ENCODE measurements at regions not wholly inside any gene's neighbourhood (a gene's known extent, or its start where the extent isn't known, plus 50 kb on each side); places are given as distances from the start of the nearest gene placed in this dataset.

GRCh38 chr13:69571606-69572323 lies 535.9 kb upstream of the ATXN8OS start:
- TF ChIP-seq CTCF (IDR thresholded peaks at IDR 0.05) (no peak), POLR2AphosphoS5 (IDR thresholded peaks at IDR 0.05; ENCODE audit: low read depth, low read length) (no peak), REST (IDR thresholded peaks at IDR 0.05; ENCODE audit: insufficient read depth in 1 of 2, low read depth in 2 of 2, low read length in 1 of 2) (no peak), SIN3A (IDR thresholded peaks at IDR 0.05; ENCODE audit: borderline replicate concordance, insufficient read depth, low read depth, low read length) (no peak), TCF7L2 (IDR thresholded peaks at IDR 0.05; ENCODE audit: low read depth, low read length) (no peak)
